ENCODE measurements at regions not wholly inside any gene's neighbourhood (a gene's known extent, or its start where the extent isn't known, plus 50 kb on each side); places are given as distances from the start of the nearest gene placed in this dataset.

GRCh38 chr11:69887330-69887729 lies 68.1 kb upstream of the FGF3 start:
- ChIA-PET POLR2A (no interaction called here), CTCF (interaction anchor here (0.8 to 2.6 kb wide), 9 partner anchors 8 to 309 kb away, joined by 3 to 6 read pairs (median 5); no protein-coding TSS in a partner anchor)

GRCh38 chr11:69887841-69888427 lies 68.7 kb upstream of the FGF3 start:
- no peak for DNase-seq (ENCODE audit: low read depth)
- Histone ChIP-seq H3K36me3 (ENCODE audit: control insufficient read depth, insufficient read depth, low read length) (no peaks in the 10 kb centered on the region), H3K27me3 (ENCODE audit: control insufficient read depth, insufficient read depth, low read length) (peaks cover 6% of the 10 kb centered on the region), H3K4me3 (ENCODE audit: low read depth, low read length) (no peak overlapping the region)
- TF ChIP-seq CTCF (IDR thresholded peaks at IDR 0.05; ENCODE audit: insufficient read depth, low read depth, low read length) = no peak
- POLR2A ChIA-PET = no interaction called here
- CTCF ChIA-PET = interaction anchor here (0.8 to 3.2 kb wide), 16 partner anchors 11 to 308 kb away, joined by 3 to 29 read pairs (median 4); no protein-coding TSS in a partner anchor

More at GRCh38 chr11:69887330-69887729, 68.1 kb upstream of the FGF3 start:
- H3K27me3 ChIP-seq (ENCODE audit: control insufficient read depth, insufficient read depth, low read length) = peaks cover 6% of the 10 kb centered on the region
- TF ChIP-seq CTCF (IDR thresholded peaks at IDR 0.05; ENCODE audit: insufficient read depth, low read depth, low read length) = no peak
- DNase-seq (ENCODE audit: low read depth) = no peak
- H3K4me3 ChIP-seq (ENCODE audit: low read depth, low read length) = no peak overlapping the region
- H3K36me3 ChIP-seq (ENCODE audit: control insufficient read depth, insufficient read depth, low read length) = no peaks in the 10 kb centered on the region

- Histone ChIP-seq H3K27me3 (ENCODE audit: control insufficient read depth, insufficient read depth, low read length) (peaks cover 6% of the 10 kb centered on the region), H3K36me3 (ENCODE audit: control insufficient read depth, insufficient read depth, low read length) (no peaks in the 10 kb centered on the region), H3K4me3 (ENCODE audit: low read depth, low read length) (no peak overlapping the region)
- ChIA-PET POLR2A (no interaction called here), CTCF (interaction anchor here (0.7 to 3.2 kb wide), 16 partner anchors 10 to 219 kb away, joined by 3 to 29 read pairs (median 4); no protein-coding TSS in a partner anchor)
- DNase-seq (ENCODE audit: low read depth) = no peak
- TF ChIP-seq CTCF (IDR thresholded peaks at IDR 0.05; ENCODE audit: insufficient read depth, low read depth, low read length) = peak; percentile 94
Measured at GRCh38 chr11:69888483-69889181, 69.4 kb upstream of the FGF3 start.

- POLR2A ChIA-PET = no interaction called here
- CTCF ChIA-PET = interaction anchor here (1.1 to 3.2 kb wide), 15 partner anchors 9 to 311 kb away, joined by 3 to 29 read pairs (median 4); no protein-coding TSS in a partner anchor
- no peak for DNase-seq (ENCODE audit: low read depth)
- Histone ChIP-seq H3K4me3 (ENCODE audit: low read depth, low read length) (no peak overlapping the region), H3K36me3 (ENCODE audit: control insufficient read depth, insufficient read depth, low read length) (no peaks in the 10 kb centered on the region), H3K27me3 (ENCODE audit: control insufficient read depth, insufficient read depth, low read length) (peaks cover 7% of the 10 kb centered on the region)
- no peak for TF ChIP-seq CTCF (IDR thresholded peaks at IDR 0.05; ENCODE audit: insufficient read depth, low read depth, low read length)
Measured at GRCh38 chr11:69889400-69890318, 70.4 kb upstream of the FGF3 start.

Measured in BJ (cell line).